Endothelial cell of umbilical vein (primary cell): ENCODE measurements at regions not wholly inside any gene's neighbourhood (a gene's known extent, or its start where the extent isn't known, plus 50 kb on each side); places are given as distances from the start of the nearest gene placed in this dataset.

Experiments used
- BruUV-seq: library from RNA; stranded (reverse); fragments of 400-500 nt; replicated peaks from 2 replicates; lab custom pipeline; 2021; lab: Mats Ljungman, UMichigan
- CTCF ChIA-PET: fragments of 300-600, 350-600 bp; sonication (Branson Sonifier 250); formaldehyde crosslinking; loops from one replicate; lab custom pipeline; 2021; ENCODE audit warnings: antibody characterized with exemption, inconsistent platforms; lab: Charles Lee
- POLR2A ChIA-PET: fragments of 300-600, 350-600 bp; sonication (Branson Sonifier 250); formaldehyde crosslinking; loops from one replicate; lab custom pipeline; 2021; ENCODE audit warnings: antibody characterized with exemption, inconsistent platforms; lab: Charles Lee
- DNase-seq: peaks from one replicate; pipeline ENCODE4 v3.0.0-alpha.2; 2011; ENCODE audit warnings: low read depth, low spot score
- FAIRE-seq: peaks from 2 replicates; lab custom pipeline; 2011; peaks lifted over from hg19 to GRCh38; lab: Jason Lieb, UNC
- H2AFZ ChIP-seq: 2 replicates; pipeline ENCODE4 v1.6.0; 2012; ENCODE audit warnings: low read depth, low read length, control low read depth, inconsistent platforms
- H3K27ac ChIP-seq: 2 replicates; pipeline ENCODE4 v1.5.1; 2011; ENCODE audit warnings: low read depth, mild to moderate bottlenecking, control low read depth, low read length, moderate library complexity; ENCODE audit not compliant: insufficient read depth
- H3K27me3 ChIP-seq, 2 experiments: 2 replicates each; pipeline versions ENCODE4 v1.6.0 to v1.6.1; 2011; ENCODE audit warnings: low read length in 2 of 2, mixed read lengths in 1 of 2; ENCODE audit not compliant: control insufficient read depth in 2 of 2, insufficient read depth in 2 of 2
- H3K36me3 ChIP-seq, 2 experiments: 2 replicates in 1 of 2; 3 replicates in 1 of 2; pipeline ENCODE4 v1.5.1; 2011; ENCODE audit warnings: low read length in 2 of 2, mild to moderate bottlenecking in 1 of 2, moderate library complexity in 1 of 2; ENCODE audit not compliant: control insufficient read depth in 2 of 2, insufficient read depth in 2 of 2; ENCODE audit errors: extremely low read depth in 1 of 2
- H3K4me1 ChIP-seq: 3 replicates; pipeline ENCODE4 v1.5.1; 2011; ENCODE audit warnings: mild to moderate bottlenecking, low read length; ENCODE audit not compliant: control insufficient read depth, insufficient read depth; ENCODE audit errors: extremely low read depth
- H3K4me2 ChIP-seq: 2 replicates; pipeline ENCODE4 v1.6.1; 2011; ENCODE audit warnings: low read length, control low read depth, mixed read lengths; ENCODE audit not compliant: insufficient read depth
- H3K4me3 ChIP-seq, 3 experiments: fragments of 200-600 bp in 1 of 3; sonication (generic), shearing (Covaris generic) in 1 of 3; replicated peaks in 1 of 3; 2 replicates each; pipeline ENCODE4 v1.5.1; 2011 to 2016; ENCODE audit warnings: control low read depth in 3 of 3, low read length in 3 of 3, mild to moderate bottlenecking in 2 of 3, inconsistent platforms in 1 of 3, low read depth in 1 of 3, moderate library complexity in 1 of 3; ENCODE audit not compliant: insufficient read depth in 1 of 3
- H3K79me2 ChIP-seq: 2 replicates; pipeline ENCODE4 v1.6.0; 2012; ENCODE audit warnings: low read length, inconsistent platforms; ENCODE audit not compliant: control insufficient read depth, insufficient read depth
- H3K9ac ChIP-seq: replicated peaks from 2 replicates; pipeline ENCODE3; 2011; ENCODE audit warnings: low read length, control low read depth; ENCODE audit not compliant: insufficient read depth; ENCODE audit errors: extremely low read depth
- H3K9me1 ChIP-seq: replicated peaks from 3 replicates; pipeline ENCODE4 v1.6.0; 2011; ENCODE audit warnings: mild to moderate bottlenecking, low read length; ENCODE audit not compliant: control insufficient read depth, insufficient read depth; ENCODE audit errors: extremely low read depth
- H3K9me3 ChIP-seq: replicated peaks from 2 replicates; pipeline ENCODE4 v1.5.1; 2012; ENCODE audit warnings: low read length, inconsistent platforms; ENCODE audit not compliant: control insufficient read depth, insufficient read depth
- H4K20me1 ChIP-seq: replicated peaks from 2 replicates; pipeline ENCODE3; 2011; ENCODE audit warnings: mild to moderate bottlenecking, low read length; ENCODE audit not compliant: control insufficient read depth, insufficient read depth; ENCODE audit errors: extremely low read depth
- FOS ChIP-seq: IDR thresholded peaks from 2 replicates; pipeline ENCODE4 v1.6.1; 2011; ENCODE audit warnings: mild to moderate bottlenecking, low read length, moderate library complexity, borderline replicate concordance; ENCODE audit not compliant: insufficient read depth
- GATA2 ChIP-seq: IDR thresholded peaks from 2 replicates; pipeline ENCODE4 v1.7.0; 2011; ENCODE audit warnings: low read depth, mild to moderate bottlenecking, moderate library complexity, mixed read lengths, low read length; ENCODE audit not compliant: insufficient read length, insufficient read depth
- JUN ChIP-seq: IDR thresholded peaks from 2 replicates; pipeline ENCODE4 v1.6.1; 2011; ENCODE audit warnings: borderline replicate concordance, low read depth; ENCODE audit not compliant: insufficient read length, insufficient read depth
- MYC ChIP-seq: IDR thresholded peaks from one replicate; pipeline ENCODE4 v1.6.1; 2011; ENCODE audit warnings: mild to moderate bottlenecking, low read depth, low read length
- POLR2AphosphoS5 ChIP-seq: IDR thresholded peaks from 2 replicates; pipeline ENCODE4 v1.6.1; 2012; ENCODE audit warnings: low read depth, mild to moderate bottlenecking, control low read depth, low read length, moderate library complexity; ENCODE audit not compliant: insufficient read depth
- dilution Hi-C: fragments of 300-500 bp; cut with MboI; formaldehyde crosslinking; loops from one replicate; pipeline ENCODE4 v1.15.0; 2019; ENCODE audit warnings: low sequenced_read_pairs; ENCODE audit not compliant: extremely low pct_ligation_motif_present
- intact Hi-C: fragments of 100-400 bp; cut with micrococcal nuclease; formaldehyde crosslinking; loops from one replicate; pipeline ENCODE4 v1.10.0; 2022
- TF ChIP-seq, protein P1 (sequence below), 2 donors: IDR thresholded peaks; 1 replicate in 1 of 2; 2 replicates in 1 of 2; pipeline ENCODE4 v1.5.1; 2011; ENCODE audit warnings: low read length in 2 of 2, mild to moderate bottlenecking in 2 of 2, moderate library complexity in 2 of 2, control low read depth in 1 of 2, inconsistent platforms in 1 of 2, low read depth in 1 of 2; ENCODE audit not compliant: insufficient read depth in 1 of 2; ENCODE audit errors: extremely low read depth in 1 of 2
- TF ChIP-seq, protein P2 (sequence below): IDR thresholded peaks from 2 replicates; pipeline ENCODE4 v1.6.1; 2011; ENCODE audit not compliant: insufficient read depth, insufficient read length

GRCh38 chr1:228810395-228810758 lies 75.1 kb downstream of the RHOU start:
- no peak overlapping the region for H3K4me2 ChIP-seq
- no TSS peak for BruUV-seq
- no peaks in the 10 kb centered on the region for H3K36me3 ChIP-seq
- TF ChIP-seq JUN (no peak), MYC (no peak), FOS (no peak), GATA2 (no peak), POLR2AphosphoS5 (no peak)
- TF ChIP-seq, protein P1, sequence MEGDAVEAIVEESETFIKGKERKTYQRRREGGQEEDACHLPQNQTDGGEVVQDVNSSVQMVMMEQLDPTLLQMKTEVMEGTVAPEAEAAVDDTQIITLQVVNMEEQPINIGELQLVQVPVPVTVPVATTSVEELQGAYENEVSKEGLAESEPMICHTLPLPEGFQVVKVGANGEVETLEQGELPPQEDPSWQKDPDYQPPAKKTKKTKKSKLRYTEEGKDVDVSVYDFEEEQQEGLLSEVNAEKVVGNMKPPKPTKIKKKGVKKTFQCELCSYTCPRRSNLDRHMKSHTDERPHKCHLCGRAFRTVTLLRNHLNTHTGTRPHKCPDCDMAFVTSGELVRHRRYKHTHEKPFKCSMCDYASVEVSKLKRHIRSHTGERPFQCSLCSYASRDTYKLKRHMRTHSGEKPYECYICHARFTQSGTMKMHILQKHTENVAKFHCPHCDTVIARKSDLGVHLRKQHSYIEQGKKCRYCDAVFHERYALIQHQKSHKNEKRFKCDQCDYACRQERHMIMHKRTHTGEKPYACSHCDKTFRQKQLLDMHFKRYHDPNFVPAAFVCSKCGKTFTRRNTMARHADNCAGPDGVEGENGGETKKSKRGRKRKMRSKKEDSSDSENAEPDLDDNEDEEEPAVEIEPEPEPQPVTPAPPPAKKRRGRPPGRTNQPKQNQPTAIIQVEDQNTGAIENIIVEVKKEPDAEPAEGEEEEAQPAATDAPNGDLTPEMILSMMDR (IDR thresholded peaks at IDR 0.05; ENCODE audit: extremely low read depth in 1 of 2, insufficient read depth in 1 of 2, low read depth in 1 of 2, low read length in 2 of 2) = no peak
- TF ChIP-seq, protein P2, sequence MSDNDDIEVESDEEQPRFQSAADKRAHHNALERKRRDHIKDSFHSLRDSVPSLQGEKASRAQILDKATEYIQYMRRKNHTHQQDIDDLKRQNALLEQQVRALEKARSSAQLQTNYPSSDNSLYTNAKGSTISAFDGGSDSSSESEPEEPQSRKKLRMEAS = no peak
- H3K4me3 ChIP-seq = no peak overlapping the region
- H2AFZ ChIP-seq = no peak overlapping the region
- POLR2A ChIA-PET = no interaction called here
- no peaks in the 10 kb centered on the region for H3K4me1 ChIP-seq
- FAIRE-seq = no peak
- H4K20me1 ChIP-seq = no peaks in the 10 kb centered on the region
- dilution Hi-C loops = no loop called here
- CTCF ChIA-PET = no interaction called here
- H3K27ac ChIP-seq = no peak overlapping the region
- H3K9me1 ChIP-seq = no peaks in the 10 kb centered on the region
- DNase-seq = no peak
- no peaks in the 10 kb centered on the region for H3K27me3 ChIP-seq
- H3K9ac ChIP-seq = no peak overlapping the region
- intact Hi-C loops = no loop called here
- H3K9me3 ChIP-seq = no peaks in the 10 kb centered on the region
- H3K79me2 ChIP-seq = no peaks in the 10 kb centered on the region
